ENCODE measurements at regions not wholly inside any gene's neighbourhood (a gene's known extent, or its start where the extent isn't known, plus 50 kb on each side); places are given as distances from the start of the nearest gene placed in this dataset.

- no peaks in the 10 kb centered on the region for H3K27me3 ChIP-seq
- TF ChIP-seq CTCF (IDR thresholded peaks at IDR 0.05): no peak
- H3K4me3 ChIP-seq: no peak overlapping the region
- no peaks in the 10 kb centered on the region for H3K4me1 ChIP-seq
- no peaks in the 10 kb centered on the region for H3K36me3 ChIP-seq
- H3K27ac ChIP-seq: no peak overlapping the region
- no peak for DNase-seq (ENCODE audit: low spot score in 2 of 2)
- peaks cover 0 to 1% of the 10 kb centered on the region in 2 donors for H3K9me3 ChIP-seq
- intact Hi-C loops (cut with DNase I): no loop called here
These were observed 49.8 kb upstream of the SYN2 start for GRCh38 chr3:11954312-11954934.

Measured in ascending aorta (tissue), 2 donors.